Left kidney (tissue), 1 donor: ENCODE measurements at regions not wholly inside any gene's neighbourhood (a gene's known extent, or its start where the extent isn't known, plus 50 kb on each side); places are given as distances from the start of the nearest gene placed in this dataset.
"Not testable (repeated sequence)": the region's sequence is repeated elsewhere in the genome, so short reads cannot be mapped to it uniquely, and the experiment has no call there.

Source experiments
- DNase-seq: peaks from one replicate; pipeline ENCODE4 v3.0.0-alpha.2; 2013

DNA sequence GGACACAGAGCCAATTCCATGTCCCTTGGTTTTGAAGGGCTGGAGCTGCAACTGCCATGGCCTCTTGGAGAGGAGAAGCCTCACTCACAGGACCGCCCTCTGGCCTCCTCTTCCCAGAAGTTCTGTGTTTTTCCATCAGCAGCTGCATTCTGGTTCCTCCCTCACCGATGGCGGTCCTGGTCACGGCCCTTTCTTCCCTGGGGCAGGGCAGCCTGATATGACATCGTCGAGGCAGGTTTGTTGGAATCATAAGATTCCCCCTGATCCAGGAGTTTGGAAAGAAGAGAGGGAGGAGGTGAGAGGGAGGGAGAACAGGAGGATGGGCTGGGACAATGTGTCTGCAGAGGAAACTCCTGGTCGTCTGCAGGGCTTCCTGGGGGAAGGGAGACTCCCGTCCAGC, 82.7 kb upstream of the PDZD8 start:
- no peak for DNase-seq

DNA sequence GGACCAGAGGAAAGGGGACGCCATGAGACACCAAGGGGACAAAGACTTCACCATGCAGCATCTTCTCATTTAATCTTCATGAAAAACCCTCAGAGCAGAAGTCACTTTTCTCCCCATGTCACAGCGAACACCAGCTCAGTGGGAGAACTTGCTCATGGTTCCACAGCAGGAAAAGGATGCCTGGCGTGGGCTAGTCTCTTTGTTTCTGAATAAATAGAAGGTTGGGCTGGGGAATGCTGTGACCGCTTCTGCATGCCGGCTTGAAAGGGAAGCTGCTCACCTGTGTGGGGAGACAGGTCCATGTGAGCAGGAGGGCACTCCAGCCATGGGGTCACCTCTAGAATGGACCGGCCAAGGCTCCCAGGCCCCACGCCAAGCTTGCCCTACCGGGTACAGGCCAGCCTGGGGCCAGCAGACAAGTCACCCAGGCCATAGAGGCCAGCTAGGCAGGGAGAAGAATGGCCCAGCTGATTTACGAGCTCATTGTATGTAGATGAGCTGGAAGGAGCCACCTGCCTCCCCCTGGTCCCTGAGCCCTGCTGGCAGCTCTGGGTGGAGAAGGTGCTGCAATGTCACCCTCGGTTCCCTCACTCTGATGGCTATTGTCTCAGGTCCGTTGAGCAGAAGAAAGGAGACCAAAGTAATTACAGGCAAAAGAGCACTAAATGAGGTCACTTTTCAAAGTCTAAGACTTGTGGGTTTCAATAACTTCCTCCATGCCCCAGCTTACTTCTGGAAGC, 82.0 kb upstream of the PDZD8 start:
- DNase-seq, result no peak

DNA sequence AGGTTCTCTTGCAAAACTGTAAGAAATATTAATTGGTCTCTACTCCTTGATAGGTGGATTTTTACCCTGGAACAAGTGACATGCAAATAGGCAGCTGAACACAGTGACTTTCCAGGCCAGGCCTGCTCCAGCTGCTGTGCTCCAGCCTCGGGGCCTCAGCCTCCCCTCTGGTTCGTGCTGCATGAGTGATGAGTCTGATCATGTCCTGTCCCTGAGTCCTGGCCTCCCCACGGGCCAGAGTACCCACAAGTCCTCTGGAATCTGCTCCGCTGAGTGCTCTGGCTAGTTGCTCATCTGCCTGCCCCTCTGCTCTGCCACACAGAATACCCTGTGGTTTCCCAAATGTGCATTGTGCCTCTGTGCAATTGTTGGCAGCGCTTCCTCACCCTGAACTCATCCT, 80.1 kb upstream of the PDZD8 start:
- no peak for DNase-seq

DNA sequence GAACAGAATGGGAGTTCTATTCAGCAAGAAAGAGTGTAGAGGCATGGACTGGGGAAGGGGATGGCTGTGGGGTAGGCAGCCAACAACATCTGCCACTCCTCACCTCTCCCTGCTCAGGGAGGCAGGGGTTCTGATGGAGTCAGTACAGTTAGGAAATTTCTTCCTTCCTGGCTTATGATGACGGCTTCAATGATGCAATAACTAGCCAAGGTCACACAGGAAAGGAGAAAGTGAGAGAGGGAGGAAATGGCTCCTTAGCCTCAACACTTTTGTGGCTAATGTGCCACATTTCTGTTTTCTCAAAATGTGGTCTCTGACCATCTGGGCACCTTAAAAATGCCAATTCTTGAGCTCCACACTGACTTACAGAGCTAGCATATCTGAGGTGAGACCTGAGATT, 79.3 kb upstream of the PDZD8 start:
- no peak for DNase-seq

DNA sequence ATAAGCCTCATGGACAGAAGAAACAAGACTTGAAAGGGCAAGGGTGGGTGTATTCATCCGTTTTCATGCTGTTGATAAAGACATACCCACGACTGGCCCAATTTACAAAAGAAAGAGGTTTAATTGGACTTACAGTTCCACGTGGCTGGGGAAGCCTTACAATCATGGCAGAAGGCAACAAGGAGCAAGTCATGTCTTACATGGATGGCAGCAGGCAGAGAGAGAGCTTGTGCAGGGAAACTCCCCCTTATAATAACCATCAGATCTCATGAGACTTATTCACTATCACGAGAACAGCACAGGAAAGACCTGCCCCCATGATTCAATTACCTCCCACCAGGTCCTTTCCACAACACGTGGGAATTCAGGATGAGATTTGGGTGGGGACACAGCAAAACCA, 78.2 kb upstream of the PDZD8 start:
- DNase-seq, result not testable (repeated sequence)

DNA sequence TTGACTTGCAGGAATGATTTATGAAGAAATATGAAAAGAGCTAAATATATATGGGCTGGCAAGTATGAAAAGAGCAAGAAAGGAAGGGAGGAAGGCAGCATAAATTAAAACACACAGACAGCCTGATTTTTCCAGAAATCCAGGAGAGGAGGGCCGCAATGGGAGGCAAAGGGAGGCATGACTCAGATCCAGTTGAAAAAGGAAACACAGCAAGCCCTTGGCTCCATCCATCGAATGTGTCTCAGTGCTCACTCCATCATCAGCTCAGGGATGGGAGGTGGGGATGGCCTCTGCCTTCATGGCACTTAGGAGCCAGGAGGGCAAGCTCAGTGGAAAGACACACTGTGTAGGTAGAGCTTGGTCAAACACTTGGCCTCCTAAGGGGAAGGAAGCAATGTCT, 75.7 kb upstream of the PDZD8 start:
- no peak for DNase-seq

DNA sequence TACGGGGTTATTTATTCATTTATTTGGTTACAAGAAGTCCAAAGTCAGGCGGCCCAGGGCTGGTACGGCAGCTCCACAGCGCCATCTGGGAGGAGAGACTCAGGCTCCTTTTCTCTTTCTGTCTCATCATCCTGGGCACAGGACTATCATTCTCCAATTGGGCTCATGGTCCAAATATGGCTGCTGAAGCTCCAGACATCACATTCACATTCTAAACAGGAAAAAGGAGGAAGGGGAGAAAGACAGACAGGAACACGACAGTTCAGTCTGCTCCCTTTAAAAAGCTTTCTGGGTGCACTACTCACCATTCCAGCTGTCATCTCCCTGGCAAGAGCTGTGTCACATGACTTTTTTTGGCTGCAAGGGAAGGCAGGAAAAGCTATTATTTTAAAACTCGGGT, 74.4 kb upstream of the PDZD8 start:
- no peak for DNase-seq

DNA sequence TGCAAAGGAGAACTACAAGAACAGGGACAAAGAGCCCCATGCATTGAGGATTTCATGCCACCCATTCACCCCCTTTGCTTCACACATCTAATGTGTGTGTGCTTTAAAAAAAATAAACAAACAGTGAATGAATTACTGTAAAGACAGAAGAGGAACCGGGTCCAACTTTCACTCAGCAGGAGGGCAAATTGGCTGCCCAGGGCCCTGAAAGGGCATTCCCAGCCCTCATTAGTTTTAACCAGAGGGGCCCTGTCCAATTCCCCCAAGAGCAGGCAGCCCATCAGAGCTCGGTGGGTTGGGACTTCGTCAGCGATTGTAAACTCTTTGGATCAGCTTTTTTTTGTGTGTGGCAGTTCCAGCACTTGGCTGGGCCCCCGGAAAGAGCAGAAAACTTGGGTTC, 73.6 kb upstream of the PDZD8 start:
- DNase-seq, result no peak

DNA sequence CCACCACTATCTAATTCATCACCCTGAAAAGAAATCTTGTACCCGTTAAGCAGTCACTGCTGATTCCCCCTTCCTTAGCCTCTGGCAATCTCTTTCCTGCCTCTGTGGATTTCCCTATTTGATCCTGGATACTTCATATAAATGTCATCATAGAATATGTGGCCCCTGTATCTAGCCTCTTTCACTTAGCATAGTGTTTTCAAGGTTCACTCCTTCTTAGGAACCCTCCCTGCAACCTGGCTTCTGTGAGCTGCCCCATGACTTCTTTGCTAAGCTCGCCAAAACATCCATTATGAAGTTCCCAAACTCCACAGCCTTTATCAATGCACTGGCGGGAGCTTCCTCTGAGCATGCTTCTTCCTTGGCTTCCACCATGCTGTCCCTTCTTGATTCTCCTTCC, 70.8 kb upstream of the PDZD8 start:
- no peak for DNase-seq

DNA sequence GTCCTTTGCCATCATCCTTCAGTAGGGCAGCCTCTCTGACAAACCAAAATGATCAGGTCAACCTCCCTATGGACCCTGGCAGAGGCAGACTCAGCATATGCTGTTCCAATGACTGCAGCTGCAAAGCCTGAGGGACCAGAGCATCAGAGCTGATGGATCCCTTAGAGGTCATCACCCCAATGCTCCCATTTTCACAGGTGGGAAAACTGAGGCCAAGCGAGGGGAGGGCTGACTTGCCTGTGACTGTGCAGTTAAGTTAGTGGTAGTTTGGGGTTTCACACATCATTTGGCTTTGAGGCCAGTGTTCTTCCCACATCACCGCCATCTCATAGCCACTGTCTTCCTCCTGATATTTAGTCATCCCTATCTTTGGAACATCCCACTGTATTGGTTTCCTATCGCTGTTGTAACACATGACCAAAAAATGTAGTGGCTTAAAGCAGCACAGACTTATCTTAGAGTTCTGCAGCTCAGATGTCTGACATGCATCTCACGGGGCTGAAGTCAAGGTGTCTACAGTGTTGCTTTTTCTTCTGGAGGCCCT, 69.3 kb upstream of the PDZD8 start:
- DNase-seq, result no peak

DNA sequence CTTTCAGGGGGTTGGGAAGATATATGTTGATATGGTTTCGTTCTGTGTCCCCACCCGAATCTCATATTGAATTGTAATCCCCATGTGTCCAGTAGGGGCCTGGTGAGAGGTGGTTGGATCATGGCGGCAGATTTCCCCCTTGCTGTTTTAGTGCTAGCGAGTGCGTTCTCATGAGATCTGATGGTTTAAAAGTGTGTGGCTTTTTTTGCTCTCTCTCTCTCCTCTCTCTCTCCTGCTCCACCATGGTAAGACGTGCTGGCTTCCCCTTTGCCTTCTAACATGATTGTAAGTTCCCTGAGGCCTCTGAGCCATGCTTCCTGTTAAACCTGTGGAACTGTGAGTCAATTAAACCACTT, 68.4 kb upstream of the PDZD8 start:
- no peak for DNase-seq

DNA sequence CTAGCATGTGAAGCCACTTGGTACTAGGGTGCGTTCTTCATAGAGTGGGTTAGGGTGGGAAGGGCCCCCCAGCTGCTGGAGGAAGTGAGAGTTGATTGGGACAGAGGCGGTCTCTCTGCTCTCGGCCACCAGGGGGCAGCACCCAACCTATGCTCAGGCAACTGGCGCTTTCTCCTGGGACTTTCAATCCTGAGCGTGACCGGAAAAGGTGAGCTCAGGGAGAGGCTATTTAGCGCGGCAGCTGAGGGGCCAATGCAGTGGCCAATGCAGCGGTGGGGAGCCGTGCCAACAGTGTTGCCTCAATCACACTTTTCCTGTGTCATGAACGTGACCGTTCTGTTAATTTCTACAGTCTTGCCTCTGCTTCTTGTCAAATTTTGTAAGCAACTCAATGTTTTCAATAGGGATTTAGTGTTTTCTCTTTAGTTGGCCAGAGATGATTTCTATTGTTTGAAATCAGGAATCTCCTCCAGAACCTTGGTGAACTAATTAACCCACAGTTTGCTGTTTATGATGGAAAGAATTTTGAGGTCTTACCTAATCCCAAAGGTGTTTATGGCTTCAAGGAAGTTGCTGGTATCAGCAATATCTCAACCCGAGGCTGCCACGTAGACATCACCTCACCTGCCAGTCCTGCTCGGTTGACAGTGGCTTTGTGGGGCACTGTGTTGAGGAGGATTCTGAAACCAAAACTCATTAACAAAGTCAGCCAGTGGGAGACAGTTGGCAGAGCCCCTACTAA, 67.9 kb upstream of the PDZD8 start:
- peak; percentile 81 for DNase-seq

DNA sequence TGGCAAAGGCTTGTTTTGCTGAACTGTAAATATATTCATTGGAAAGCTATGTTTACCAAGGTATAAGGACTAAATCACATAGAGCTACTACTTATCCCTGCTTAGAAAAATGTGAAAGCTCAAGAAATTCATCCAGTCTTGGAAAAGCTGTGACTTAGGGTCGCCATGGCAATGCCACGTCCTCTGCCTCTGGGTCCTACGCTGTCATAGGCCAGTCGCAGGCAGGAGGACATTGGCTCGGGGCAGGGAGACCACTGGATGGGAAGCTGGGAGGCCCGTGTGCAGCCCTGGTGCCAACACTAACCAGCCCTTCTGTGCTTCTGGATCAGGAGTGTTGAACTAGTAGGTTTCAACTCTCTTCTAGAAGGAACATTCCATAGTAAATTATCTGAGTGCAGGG, 67.3 kb upstream of the PDZD8 start:
- no peak for DNase-seq

DNA sequence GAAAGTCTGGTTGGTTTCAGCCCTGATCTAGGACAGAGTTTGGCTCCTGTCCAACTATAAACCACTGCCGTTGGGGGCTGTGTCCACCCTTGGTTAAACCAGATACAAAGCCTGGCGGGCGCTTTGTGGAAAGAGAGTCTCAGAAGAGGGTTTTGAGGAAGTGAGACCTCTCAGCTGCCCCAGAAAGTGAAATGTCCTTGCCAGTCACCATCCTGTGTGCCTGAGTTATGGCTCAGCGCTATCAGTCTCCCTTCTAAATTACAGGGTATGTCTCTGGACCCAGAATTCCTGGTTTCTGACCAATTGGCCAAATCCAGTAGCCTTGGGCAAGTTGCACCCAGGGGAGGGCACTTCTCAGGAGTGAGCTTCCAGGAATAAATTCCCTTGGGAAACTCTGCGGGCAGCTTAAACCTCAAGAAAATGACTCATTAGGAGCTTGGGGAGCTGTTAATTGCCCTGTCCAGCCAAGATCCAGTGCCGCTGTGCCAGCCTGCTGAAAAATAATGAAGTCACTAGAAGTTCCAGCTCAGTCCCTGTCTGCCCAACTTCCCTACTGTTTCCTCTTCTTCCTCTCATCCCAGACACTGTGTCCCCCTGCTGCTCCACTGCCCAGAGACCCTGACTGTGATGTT, 66.7 kb upstream of the PDZD8 start:
- DNase-seq, result no peak

DNA sequence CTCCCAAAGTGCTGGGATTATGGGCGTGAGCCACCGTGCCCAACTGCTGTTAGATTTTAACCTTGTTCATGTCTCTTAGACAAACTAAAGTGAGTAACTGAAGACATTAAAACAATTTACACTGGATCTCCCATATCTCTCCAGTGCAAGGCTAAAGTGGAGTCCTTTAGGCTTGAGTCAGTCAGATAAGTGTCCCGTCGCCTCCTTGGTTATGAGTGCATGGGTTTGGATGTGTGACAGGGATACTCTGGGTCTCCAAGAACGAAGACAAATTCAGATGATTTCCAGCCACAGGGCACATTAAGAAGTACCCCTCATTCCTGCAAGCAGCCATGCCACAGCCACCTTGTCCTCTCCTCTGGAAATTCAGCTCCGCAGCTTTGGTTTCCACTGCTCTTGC, 66.1 kb upstream of the PDZD8 start:
- no peak for DNase-seq

DNA sequence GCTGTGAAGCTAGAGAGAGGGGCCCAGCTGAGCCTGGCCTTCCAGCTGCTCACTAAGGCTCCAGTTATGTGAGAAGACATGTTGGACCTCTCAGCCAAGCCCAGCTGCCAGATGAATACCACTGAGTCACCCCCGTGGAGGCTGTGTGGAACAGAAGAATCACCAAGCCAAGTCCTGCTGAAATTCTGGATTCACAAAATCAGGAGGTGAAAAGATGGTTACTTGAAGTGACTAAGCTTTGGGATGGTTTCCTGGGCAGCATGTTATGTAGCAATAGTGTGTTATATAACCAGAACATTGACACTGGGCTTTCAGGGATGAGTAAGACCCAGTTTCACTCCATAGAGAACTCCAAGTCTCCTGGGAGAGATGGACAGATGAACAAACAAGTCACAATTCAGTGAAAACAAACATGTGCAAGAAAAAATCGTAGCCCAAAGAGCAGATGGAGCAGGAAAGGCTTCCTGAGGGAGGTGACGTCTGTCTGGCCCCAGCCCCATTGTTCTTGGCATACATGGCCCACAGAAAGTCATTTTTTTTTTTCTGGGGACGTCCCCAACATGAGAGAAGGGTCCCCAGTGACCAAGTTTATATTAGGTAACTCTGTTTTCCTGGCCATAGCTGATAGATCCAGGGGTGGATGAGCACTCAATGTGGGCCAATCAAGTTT, 64.1 kb upstream of the PDZD8 start:
- no peak for DNase-seq

DNA sequence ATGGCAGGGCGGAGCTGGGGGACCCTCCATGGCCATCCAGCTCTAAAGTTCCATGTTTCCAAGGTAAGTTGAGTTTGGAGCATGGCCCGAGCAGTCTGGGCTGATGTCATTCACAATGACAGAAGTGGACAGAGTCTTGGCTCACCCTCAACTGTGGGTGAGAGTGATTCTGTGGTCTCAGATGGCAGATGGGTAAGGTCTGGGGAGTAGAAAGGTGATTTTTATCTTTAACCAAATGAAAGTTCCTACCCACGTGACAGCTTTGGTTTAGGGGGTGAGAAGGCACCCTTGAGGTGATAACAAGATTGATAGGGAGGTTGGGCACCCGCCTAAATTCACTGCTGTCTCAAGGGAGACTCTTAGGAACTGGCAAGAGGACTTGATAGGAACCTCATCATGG, 57.6 kb upstream of the PDZD8 start:
- no peak for DNase-seq

DNA sequence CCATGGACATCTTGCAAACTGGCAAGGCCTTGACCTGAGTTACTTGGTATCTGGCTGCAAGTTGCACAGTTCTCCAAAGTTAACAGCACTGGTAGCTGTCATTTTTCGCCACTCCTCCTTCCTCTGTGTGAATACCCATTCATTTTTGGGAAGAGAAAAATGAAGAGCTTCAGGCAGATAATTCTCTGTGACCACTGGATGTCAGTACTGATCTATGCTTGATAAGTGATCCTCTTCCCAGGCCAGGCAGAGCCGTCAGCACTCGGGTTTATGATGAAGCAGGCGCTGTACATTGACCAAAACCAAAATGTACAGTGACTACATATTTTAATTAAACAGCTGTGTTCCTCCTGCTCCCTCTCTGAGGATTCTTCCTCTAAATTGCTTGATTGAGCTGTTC, 55.9 kb upstream of the PDZD8 start:
- no peak for DNase-seq

DNA sequence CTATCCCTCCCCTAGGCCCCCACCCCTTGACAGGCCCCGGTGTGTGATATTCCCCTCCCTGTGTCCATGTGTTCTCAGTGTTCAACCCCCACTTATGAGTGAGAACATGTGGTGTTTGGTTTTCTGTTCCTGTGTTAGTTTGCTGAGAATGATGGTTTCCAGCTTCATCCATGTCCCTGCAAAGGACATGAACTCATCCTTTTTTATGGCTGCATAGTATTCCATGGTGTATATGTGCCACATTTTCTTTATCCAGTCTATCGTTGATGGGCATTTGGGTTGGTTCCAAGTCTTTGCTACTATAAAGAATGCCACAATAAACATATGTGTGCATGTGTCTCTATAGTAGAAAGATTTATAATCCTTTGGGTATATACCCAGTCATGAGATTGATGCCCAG, 55.3 kb upstream of the PDZD8 start:
- not testable (repeated sequence) for DNase-seq

DNA sequence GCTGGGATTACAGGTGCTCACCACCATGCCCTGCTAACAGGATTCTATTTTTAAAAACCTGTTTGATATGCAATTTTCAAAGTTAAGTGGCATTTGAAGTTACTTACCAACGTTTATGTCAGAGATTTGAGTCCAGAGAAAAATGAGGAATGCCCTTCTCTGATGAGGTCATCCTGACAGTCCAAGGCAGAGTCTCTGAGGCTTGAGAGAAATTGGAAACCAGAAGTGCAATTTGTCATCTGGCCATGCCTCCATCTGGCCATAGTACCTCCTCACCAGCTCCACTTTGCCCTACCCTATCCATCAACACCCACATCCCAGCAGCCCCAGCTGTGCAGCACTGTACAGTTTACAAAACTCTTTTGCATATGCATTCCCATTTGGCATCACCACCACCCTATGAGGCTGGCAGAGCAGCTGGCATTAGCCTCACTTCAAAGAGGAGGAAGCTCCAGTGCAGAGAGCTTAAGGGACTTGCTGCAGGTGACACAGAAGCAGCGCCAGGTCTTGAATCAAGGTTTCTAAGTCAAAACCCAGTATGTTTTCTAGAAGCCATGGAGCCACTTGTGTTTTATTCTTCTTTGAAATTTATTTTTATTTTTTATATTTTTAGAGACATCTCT, 54.5 kb upstream of the PDZD8 start:
- DNase-seq, result no peak

DNA sequence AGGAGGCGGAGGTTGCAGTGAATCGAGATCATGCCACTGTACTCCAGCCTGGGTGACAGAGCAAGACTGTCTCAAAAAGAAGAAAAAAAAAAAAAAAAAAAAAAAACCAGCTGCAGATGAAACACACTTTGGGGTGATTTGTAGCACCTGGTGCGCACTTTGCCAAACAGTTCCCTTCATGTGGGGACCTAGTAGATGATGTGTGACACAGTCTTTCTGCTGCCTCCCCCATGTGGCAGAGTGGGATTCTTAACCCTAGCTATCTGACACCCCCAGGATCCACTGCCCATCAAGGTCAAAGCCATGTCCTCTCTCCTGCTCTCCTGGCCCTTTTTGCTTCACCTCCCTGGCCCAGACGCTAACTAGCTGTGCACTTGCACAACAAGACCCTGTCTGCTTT, 52.1 kb upstream of the PDZD8 start:
- no peak for DNase-seq

DNA sequence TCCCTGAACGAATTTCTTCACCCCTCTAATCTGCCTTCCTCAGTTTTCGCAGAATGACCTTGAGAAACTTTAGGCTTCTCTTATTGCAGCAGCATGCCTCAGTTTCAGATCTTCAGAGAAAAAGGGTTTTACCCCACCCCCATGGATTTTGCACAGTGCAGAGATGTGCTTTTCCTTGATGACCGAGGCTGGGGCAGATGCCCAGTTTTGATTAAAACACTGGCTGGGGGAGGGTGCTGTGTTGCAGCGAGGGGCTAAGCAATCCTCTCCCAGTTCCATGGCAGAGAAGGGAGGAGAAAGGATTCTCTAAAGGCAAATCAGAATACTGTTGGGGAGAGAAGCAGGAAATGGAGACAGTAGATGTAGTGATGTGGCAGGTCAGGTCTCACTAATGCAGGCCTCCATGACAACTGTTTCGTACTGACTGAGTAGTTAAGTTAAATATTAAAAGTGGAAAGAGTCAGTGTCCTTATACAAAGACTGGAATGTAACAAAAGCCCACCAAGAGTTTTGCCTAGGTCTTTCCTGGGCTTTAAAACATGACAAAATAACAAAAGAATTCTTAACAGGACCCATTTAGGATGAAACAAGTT, 50.8 kb upstream of the PDZD8 start:
- DNase-seq, result no peak
